PFSK-1 (cell line): ENCODE measurements at regions not wholly inside any gene's neighbourhood (a gene's known extent, or its start where the extent isn't known, plus 50 kb on each side); places are given as distances from the start of the nearest gene placed in this dataset.

Experiments
- FOXP2 ChIP-seq: optimal IDR thresholded peaks from 2 replicates; pipeline ENCODE3; 2011; ENCODE audit warnings: borderline replicate concordance, control low read depth, inconsistent platforms; ENCODE audit not compliant: insufficient read depth; ENCODE audit errors: extremely low read length, extremely low read depth
- POLR2AphosphoS5 ChIP-seq: IDR thresholded peaks from 2 replicates; pipeline ENCODE4 v1.6.1; 2012; ENCODE audit warnings: low read depth, mild to moderate bottlenecking, control low read depth, low read length, moderate library complexity
- SIN3A ChIP-seq: IDR thresholded peaks from 2 replicates; pipeline ENCODE4 v1.6.1; 2012; ENCODE audit warnings: mild to moderate bottlenecking, low read length, moderate library complexity, borderline replicate concordance; ENCODE audit not compliant: insufficient read depth
- TAF1 ChIP-seq: IDR thresholded peaks from 2 replicates; pipeline ENCODE4 v1.6.1; 2012; ENCODE audit warnings: low read length, control low read depth, borderline replicate concordance; ENCODE audit not compliant: insufficient read depth
- TF ChIP-seq, protein P1 (sequence below), 2 experiments: IDR thresholded peaks; 2 replicates each; pipeline versions ENCODE4 v1.6.1 to v1.8.0; 2011 to 2012; ENCODE audit warnings: low read depth in 2 of 2, low read length in 2 of 2, control low read depth in 1 of 2, inconsistent platforms in 1 of 2, mild to moderate bottlenecking in 1 of 2, moderate library complexity in 1 of 2; ENCODE audit not compliant: insufficient read depth in 1 of 2

DNA sequence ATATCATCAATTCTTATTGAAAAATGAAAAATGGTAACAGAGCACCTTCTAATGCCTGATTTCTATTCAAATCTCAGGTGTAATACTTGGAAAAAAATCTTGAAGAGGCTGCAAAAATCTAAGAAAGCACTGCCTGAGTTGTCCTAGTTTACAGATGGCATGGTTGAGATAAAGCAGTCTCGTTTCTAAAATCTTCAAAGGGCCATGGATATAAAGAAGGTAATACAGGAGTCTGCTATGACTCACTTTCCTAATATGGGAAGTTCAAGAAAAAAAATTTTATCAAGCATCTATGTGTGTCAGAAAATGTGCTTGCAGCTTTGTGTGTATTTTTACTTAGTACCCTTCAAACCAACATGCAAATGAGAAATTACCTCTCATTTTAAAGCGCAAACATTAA is 163.3 kb downstream of the DMAC1 start:
- TF ChIP-seq FOXP2 (no peak), SIN3A (no peak), POLR2AphosphoS5 (no peak), TAF1 (no peak)
- TF ChIP-seq, protein P1, sequence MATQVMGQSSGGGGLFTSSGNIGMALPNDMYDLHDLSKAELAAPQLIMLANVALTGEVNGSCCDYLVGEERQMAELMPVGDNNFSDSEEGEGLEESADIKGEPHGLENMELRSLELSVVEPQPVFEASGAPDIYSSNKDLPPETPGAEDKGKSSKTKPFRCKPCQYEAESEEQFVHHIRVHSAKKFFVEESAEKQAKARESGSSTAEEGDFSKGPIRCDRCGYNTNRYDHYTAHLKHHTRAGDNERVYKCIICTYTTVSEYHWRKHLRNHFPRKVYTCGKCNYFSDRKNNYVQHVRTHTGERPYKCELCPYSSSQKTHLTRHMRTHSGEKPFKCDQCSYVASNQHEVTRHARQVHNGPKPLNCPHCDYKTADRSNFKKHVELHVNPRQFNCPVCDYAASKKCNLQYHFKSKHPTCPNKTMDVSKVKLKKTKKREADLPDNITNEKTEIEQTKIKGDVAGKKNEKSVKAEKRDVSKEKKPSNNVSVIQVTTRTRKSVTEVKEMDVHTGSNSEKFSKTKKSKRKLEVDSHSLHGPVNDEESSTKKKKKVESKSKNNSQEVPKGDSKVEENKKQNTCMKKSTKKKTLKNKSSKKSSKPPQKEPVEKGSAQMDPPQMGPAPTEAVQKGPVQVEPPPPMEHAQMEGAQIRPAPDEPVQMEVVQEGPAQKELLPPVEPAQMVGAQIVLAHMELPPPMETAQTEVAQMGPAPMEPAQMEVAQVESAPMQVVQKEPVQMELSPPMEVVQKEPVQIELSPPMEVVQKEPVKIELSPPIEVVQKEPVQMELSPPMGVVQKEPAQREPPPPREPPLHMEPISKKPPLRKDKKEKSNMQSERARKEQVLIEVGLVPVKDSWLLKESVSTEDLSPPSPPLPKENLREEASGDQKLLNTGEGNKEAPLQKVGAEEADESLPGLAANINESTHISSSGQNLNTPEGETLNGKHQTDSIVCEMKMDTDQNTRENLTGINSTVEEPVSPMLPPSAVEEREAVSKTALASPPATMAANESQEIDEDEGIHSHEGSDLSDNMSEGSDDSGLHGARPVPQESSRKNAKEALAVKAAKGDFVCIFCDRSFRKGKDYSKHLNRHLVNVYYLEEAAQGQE (IDR thresholded peaks at IDR 0.05; ENCODE audit: insufficient read depth in 1 of 2, low read depth in 2 of 2, low read length in 2 of 2), result no peak

DNA sequence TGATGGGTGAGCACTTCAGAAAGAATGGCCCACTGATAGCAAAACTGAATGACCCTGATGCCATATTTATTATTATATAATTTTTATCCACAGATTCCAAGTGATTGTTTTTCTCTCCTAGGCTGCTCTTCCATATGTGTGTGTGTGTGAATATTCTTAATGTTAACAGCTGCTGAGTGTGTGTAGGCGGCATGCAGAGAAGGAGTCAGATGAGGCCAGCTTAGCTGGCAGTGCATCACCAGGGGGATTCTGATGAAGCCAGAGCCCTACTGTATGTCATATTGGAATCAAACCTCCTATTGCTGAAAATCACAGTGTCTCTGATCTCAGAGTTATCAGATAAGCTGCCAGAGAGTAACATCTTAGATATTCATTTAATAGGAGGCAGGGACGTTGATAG is 177.1 kb downstream of the DMAC1 start:
- TF ChIP-seq FOXP2, result no peak
- TF ChIP-seq POLR2AphosphoS5, result no peak
- no peak for TF ChIP-seq TAF1
- no peak for TF ChIP-seq SIN3A
- TF ChIP-seq, protein P1 (IDR thresholded peaks at IDR 0.05; ENCODE audit: insufficient read depth in 1 of 2, low read depth in 2 of 2, low read length in 2 of 2), result no peak

DNA sequence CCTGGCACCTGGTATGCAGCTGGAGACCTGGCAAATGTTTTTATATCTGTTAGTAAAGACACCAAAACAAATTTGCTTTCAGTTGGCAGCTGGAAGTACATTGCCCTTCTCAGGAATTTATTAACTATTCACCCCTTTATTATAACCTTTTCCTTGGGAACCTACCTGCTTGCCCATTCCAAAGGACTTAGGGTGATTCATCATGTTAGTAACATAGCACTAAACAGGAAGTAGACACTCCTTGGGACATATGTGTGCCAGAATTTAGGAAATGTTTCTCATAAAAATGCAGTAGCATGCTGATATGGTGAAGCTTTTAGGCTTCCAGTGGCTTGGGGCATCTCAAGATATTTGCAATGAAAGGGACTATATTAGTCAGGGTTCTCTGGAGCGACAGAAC is 184.2 kb downstream of the DMAC1 start:
- no peak for TF ChIP-seq TAF1
- no peak for TF ChIP-seq POLR2AphosphoS5
- TF ChIP-seq, protein P1 (IDR thresholded peaks at IDR 0.05; ENCODE audit: insufficient read depth in 1 of 2, low read depth in 2 of 2, low read length in 2 of 2), result no peak
- TF ChIP-seq SIN3A, result no peak
- no peak for TF ChIP-seq FOXP2

DNA sequence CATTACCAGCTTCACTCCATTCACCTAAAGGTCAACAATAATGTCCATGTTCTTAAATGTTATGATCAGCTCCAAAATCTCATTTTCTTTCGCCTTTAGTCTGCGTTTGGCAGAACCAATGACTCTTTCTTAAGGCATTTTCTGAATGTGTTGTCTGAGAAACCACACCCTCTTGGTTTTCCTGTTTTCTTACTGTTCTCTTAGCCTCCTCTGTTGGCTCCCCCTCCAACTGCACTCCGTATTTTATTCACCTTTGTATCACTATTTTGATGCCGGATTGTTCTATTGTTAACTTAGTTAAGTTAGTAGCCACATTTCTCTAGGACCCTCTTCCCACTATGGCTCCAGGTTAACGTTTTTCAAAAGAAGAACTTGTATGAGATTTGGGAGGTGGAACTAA is 185.6 kb downstream of the DMAC1 start:
- TF ChIP-seq, protein P1 (IDR thresholded peaks at IDR 0.05; ENCODE audit: insufficient read depth in 1 of 2, low read depth in 2 of 2, low read length in 2 of 2), result no peak
- no peak for TF ChIP-seq POLR2AphosphoS5

DNA sequence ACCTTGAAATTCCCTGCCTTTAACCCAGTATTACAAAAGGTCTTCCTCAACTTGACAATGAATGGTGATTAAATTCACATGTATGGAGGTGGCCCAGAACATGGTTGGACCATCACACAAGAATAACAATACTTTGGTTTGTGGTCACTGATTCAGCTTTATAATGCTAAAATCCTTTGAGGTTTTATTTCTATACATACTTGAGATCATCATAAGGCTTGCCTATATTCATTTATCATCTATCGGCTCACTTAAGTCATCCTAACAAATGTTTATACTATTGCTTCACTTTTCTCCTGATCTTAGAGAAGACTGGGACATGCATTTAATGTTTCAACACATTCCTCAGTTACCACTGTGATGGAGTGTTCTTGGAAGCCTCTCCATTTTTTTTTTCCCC is 191.3 kb downstream of the DMAC1 start:
- no peak for TF ChIP-seq TAF1
- TF ChIP-seq FOXP2, result no peak
- no peak for TF ChIP-seq SIN3A
- TF ChIP-seq POLR2AphosphoS5, result no peak
- TF ChIP-seq, protein P1 (IDR thresholded peaks at IDR 0.05; ENCODE audit: insufficient read depth in 1 of 2, low read depth in 2 of 2, low read length in 2 of 2), result no peak
